Endothelial cell of umbilical vein (primary cell): ENCODE measurements at regions not wholly inside any gene's neighbourhood (a gene's known extent, or its start where the extent isn't known, plus 50 kb on each side); places are given as distances from the start of the nearest gene placed in this dataset.

Experiments
- CTCF ChIP-seq, 2 donors: IDR thresholded peaks; 1 replicate in 1 of 2; 2 replicates in 1 of 2; pipeline ENCODE4 v1.5.1; 2011; ENCODE audit warnings: low read length in 2 of 2, mild to moderate bottlenecking in 2 of 2, moderate library complexity in 2 of 2, control low read depth in 1 of 2, inconsistent platforms in 1 of 2, low read depth in 1 of 2; ENCODE audit not compliant: insufficient read depth in 1 of 2; ENCODE audit errors: extremely low read depth in 1 of 2
- POLR2A ChIP-seq: IDR thresholded peaks from 2 replicates; pipeline ENCODE4 v1.6.1; 2012; ENCODE audit warnings: low read depth, mild to moderate bottlenecking, control low read depth, low read length

DNA sequence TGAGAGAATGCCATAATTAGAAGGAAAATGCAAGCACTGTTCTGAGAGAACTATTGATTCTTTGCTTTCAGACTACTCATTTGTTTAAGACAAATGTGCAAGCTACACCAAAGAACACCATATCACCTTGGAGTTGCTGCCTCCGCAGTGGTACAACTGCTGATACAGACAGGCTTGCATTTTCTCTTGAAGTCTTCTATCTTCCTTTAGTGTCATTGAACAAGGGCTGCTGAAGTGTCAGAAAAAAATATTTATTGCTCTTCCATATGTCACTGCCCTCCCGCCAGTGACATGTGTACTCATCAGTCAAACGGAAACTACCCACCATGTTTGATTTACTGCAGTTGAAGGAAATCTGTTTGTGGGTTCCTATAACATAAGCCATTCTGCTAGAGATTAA, 318.3 kb upstream of the MAGEB18 start:
- TF ChIP-seq POLR2A (no peak), CTCF (IDR thresholded peaks at IDR 0.05; ENCODE audit: extremely low read depth in 1 of 2, insufficient read depth in 1 of 2, low read depth in 1 of 2, low read length in 2 of 2) (no peak)
